ENCODE measurements at regions not wholly inside any gene's neighbourhood (a gene's known extent, or its start where the extent isn't known, plus 50 kb on each side); places are given as distances from the start of the nearest gene placed in this dataset.
"Not testable (repeated sequence)": the region's sequence is repeated elsewhere in the genome, so short reads cannot be mapped to it uniquely, and the experiment has no call there.

- no peak for DNase-seq (ENCODE audit: low read depth)
Observed at GRCh38 chr7:106562711-106563366, 98.1 kb downstream of the CCDC71L start.

DNA sequence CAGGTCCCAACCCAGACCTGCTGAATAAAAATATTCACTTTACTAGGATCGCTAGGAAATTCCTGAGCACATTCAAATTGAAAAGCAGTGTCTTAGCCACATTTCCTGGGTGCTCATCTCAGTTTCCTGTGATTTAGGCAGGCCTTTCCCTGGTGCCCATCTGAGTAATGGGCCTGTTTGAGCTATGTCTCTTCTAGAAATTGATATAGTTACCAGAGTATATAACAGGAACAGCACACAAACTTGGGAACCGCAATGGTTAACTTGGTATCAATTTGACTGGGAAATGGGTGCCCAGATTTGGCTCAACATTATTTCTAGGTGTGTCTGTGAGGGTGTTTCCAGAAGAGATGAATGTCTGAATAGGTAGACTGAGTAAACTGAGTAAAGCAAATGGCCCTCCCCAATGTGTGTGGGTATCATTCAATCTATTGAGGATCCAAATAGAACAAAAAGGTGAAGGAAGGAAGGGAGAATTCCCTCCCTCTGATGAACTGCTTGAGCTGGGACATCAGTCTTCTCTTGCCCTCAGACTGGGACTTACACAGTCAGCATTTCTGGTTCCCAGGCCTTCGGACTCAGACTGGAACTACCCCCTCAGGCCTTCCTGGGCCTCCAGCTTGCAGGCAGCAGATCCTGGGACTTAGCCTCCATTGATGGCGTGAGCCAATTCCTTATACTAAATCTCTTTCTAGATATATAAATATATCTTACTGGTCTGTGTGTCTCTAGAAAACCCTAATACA, 99.1 kb downstream of the CCDC71L start:
- DNase-seq (ENCODE audit: low read depth) = no peak

- no peak for DNase-seq (ENCODE audit: low read depth)
Observed at GRCh38 chr7:106561151-106561550, 99.8 kb downstream of the CCDC71L start.

- DNase-seq (ENCODE audit: low read depth) = no peak
Observed at GRCh38 chr7:106560482-106560881, 100.5 kb downstream of the CCDC71L start.

GRCh38 chr7:106556244-106556643, 104.7 kb downstream of the CCDC71L start:
- DNase-seq (ENCODE audit: low read depth) = not testable (repeated sequence)

- DNase-seq (ENCODE audit: low read depth) = not testable (repeated sequence)
Observed at GRCh38 chr7:106554623-106555022, 106.3 kb downstream of the CCDC71L start.

GRCh38 chr7:106553446-106553836, 107.5 kb downstream of the CCDC71L start:
- DNase-seq (ENCODE audit: low read depth) = no peak

GRCh38 chr7:106552645-106553445, 108.1 kb downstream of the CCDC71L start:
- DNase-seq (ENCODE audit: low read depth) = no peak

- no peak for DNase-seq (ENCODE audit: low read depth)
Observed at GRCh38 chr7:106551936-106552335, 109.0 kb downstream of the CCDC71L start.

GRCh38 chr7:106548491-106548890, 112.5 kb downstream of the CCDC71L start:
- no peak for DNase-seq (ENCODE audit: low read depth)

- no peak for DNase-seq (ENCODE audit: low read depth)
Observed at GRCh38 chr7:106545275-106545674, 115.7 kb downstream of the CCDC71L start.

GRCh38 chr7:106543221-106543757, 117.7 kb downstream of the CCDC71L start:
- DNase-seq (ENCODE audit: low read depth) = no peak

DNA sequence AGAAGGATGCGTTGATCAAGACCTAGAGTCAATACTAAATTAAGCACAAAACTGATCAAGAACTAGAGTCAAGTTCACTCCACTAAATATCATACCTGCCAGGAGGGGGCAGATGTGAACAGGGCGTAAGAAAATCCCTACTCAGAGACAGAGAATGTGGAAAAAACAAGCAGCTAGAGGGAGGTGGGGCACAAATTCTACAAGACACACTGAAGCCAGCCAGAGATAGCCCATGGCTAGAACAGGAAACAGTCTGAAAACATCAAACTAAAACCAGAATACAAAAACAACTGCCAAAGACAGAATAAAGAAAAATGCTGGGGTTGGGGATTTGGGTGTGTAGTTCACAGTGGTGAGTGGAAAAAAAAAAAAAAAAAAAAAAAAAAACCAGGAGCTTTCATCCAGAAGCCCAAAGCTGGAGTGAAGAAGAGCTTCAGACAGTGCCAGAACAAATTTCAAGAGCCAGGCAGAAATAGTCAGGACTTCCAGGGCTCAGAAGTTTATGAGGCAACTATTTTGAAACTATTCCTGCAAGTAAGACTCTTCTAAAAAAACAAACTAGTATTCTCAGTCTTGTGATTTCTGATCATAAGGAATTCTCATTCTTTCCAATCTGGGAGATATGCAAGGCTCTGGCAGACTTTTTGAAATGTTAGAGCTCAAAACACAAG, 118.3 kb downstream of the CCDC71L start:
- peak; percentile 83 for DNase-seq (ENCODE audit: low read depth)

GRCh38 chr7:106538638-106539037, 122.3 kb downstream of the CCDC71L start:
- DNase-seq (ENCODE audit: low read depth) = peak; percentile 20

GRCh38 chr7:106537119-106537518, 123.8 kb downstream of the CCDC71L start:
- DNase-seq (ENCODE audit: low read depth) = no peak

DNA sequence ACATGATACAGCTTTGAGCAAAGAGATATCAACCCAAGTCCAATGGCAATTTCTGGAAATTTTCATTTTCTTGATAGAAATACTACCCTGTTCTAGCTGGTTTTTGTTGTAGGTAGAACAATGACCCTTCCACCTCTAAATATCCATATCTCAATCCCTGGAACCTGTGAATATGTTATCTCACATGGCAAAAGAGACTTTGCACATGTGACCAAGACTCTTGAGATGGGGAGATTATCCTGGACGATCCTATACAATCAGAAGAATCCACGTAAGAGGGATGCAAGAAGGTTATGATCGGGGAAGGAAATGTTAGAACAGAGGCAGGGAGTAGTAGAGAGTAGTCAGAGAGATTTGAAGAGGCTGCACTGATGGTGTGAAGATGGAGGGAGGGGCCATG, 124.9 kb downstream of the CCDC71L start:
- DNase-seq (ENCODE audit: low read depth) = no peak

- DNase-seq (ENCODE audit: low read depth) = no peak
Observed at GRCh38 chr7:106535234-106535932, 125.6 kb downstream of the CCDC71L start.

DNA sequence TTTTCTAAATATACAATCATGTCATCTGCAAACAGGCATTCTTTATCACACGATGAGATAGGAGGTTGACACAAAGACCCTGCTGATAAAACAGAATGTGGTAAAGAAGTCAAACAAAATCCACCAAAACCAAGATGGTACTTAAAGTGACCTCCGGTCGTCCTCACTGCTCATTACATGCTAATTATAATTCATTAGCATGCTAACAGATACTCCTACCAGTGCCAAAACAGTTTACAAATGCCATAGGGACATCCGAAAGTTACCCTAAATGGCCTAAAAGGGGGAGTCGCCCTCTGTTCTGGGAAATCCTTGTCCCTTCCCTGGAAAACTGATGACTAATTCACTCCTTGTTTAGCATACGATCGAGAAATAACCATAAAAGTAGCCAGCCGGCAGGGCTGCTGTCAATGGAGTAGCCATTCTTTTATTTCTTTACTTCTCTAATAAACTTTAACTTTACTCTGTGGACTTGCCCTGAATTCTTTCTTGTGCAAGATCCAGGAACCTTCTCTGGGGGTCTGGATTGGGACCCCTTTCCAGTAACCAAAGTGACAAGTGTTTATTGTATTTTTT, 126.6 kb downstream of the CCDC71L start:
- DNase-seq (ENCODE audit: low read depth) = peak; percentile 16

DNA sequence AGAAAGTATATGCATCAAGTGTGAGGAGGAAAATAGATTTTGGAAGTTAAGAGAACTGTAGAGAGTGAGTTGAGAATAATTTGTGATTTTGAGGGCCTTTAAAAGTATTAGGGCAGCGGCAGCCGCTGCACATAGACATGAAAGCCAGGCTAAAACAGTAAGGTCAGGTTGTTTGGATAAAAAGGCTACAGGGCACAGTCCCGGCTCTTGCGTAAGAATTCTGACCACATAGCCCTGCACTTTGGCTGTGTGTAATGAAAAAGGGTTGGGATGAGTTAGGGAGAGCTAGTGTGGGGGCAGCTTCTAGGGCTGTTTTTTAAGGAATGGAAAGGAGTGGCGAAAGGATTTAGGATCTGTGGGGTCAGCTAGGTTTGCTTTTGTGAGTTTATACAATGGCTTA, 130.8 kb downstream of the CCDC71L start:
- peak; percentile 44 for DNase-seq (ENCODE audit: low read depth)

DNA sequence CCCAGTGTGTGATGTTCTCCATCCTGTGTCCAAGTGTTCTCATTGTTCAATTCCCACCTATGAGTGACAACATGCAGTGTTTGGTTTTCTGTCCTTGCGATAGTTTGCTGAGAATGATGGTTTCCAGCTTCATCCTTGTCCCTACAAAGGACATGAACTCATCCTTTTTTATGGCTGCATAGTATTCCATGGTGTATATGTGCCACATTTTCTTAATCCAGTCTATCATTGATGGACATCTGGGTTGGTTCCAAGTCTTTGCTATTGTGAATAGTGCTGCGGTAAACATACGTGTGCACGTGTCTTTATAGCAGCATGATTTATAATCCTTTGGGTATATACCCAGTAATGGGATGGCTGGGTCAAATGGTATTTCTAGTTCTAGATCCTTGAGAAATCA, 134.3 kb downstream of the CCDC71L start:
- DNase-seq (ENCODE audit: low read depth) = not testable (repeated sequence)

DNA sequence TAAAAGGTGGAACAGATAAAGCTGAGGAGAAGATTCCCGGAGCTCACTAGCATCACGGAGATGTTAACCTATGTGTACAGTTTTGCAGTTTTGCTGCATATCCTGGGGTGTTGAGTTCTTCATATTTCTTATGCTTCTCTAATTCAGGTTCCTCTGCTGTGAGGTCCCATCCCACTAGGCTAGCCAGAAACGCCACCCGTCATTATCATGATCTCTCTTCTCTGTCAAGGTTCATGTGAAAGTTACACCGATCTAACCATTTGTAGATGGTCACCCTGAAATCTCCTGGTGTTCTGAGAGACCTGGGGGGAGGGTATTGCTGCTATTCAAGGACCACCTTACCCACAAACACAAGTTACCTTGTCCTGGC, 136.3 kb downstream of the CCDC71L start:
- no peak for DNase-seq (ENCODE audit: low read depth)

Measured in RPMI7951 (cell line).